Suprapubic skin (tissue), 3 donors: ENCODE measurements at regions not wholly inside any gene's neighbourhood (a gene's known extent, or its start where the extent isn't known, plus 50 kb on each side); places are given as distances from the start of the nearest gene placed in this dataset.

Experiments used
- POLR2A ChIP-seq, 2 donors: fragments of 450-650 bp; IDR thresholded peaks; one replicate each; pipeline ENCODE4 v1.6.1; 2017; ENCODE audit warnings: antibody characterized with exemption in 2 of 2, mild to moderate bottlenecking in 2 of 2, moderate library complexity in 2 of 2
- TF ChIP-seq, protein P1 (sequence below), 2 donors: fragments of 200-600 bp in 1 of 2; fragments of 450-650 bp in 1 of 2; sonication (generic) in 1 of 2; IDR thresholded peaks; one replicate each; pipeline ENCODE4 v1.5.1; 2016 to 2019; ENCODE audit warnings: antibody characterized with exemption in 2 of 2, mild to moderate bottlenecking in 1 of 2, moderate library complexity in 1 of 2

DNA sequence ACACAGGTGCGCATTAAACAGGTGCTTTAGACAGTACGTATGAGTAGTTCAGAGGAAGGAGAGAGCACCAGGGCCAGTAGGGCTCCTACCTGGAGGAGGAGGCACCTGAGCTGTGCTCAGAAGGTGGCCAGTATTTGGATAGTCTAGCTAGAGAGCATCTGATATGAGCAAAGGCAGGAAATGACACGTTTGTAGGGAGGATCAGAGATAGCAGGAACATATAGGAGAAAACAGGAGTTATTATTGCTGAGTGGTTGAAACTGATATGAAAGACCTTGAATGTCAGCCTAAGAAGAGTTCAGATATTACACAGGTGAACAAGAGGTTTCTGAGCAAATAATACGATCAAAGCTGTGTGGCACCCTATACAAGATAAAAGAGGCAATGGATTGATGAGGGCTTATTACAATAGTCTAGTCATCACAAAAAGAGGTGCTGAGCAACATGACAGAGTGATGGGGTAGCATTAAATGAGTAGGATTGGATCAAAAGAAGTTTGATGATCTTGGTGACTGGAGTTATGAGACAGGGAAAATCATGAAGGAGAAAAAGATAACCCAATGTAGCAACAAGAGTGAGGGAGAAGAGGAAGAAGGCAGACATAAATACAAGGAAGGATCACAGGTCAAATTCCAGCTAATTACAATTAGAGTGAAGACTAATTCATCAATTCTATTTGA is 69.8 kb upstream of the HIVEP1 start:
- TF ChIP-seq, protein P1, sequence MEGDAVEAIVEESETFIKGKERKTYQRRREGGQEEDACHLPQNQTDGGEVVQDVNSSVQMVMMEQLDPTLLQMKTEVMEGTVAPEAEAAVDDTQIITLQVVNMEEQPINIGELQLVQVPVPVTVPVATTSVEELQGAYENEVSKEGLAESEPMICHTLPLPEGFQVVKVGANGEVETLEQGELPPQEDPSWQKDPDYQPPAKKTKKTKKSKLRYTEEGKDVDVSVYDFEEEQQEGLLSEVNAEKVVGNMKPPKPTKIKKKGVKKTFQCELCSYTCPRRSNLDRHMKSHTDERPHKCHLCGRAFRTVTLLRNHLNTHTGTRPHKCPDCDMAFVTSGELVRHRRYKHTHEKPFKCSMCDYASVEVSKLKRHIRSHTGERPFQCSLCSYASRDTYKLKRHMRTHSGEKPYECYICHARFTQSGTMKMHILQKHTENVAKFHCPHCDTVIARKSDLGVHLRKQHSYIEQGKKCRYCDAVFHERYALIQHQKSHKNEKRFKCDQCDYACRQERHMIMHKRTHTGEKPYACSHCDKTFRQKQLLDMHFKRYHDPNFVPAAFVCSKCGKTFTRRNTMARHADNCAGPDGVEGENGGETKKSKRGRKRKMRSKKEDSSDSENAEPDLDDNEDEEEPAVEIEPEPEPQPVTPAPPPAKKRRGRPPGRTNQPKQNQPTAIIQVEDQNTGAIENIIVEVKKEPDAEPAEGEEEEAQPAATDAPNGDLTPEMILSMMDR (IDR thresholded peaks at IDR 0.05) = no peak
- no peak for TF ChIP-seq POLR2A (IDR thresholded peaks at IDR 0.05)
